Right cardiac atrium (tissue), 5 donors: ENCODE measurements at regions not wholly inside any gene's neighbourhood (a gene's known extent, or its start where the extent isn't known, plus 50 kb on each side); places are given as distances from the start of the nearest gene placed in this dataset.

Experiments used
- ATAC-seq, 2 donors: fragments of 200-7000 bp; cut with Tn5 transposase; one replicate each; pipeline versions ENCODE4 v1.8.0 to v1.9.1; 2020; ENCODE audit warnings: moderate library complexity in 2 of 2, mild to moderate bottlenecking in 1 of 2
- DNase-seq, 3 donors: peaks; one replicate each; pipeline ENCODE4 v3.0.0-alpha.2; 2020
- H3K27ac ChIP-seq: one replicate; pipeline ENCODE4 v1.5.1; 2013; ENCODE audit warnings: mild to moderate bottlenecking, low read length, control low read depth, moderate library complexity
- H3K27me3 ChIP-seq: one replicate; pipeline ENCODE4 v1.6.1; 2013; ENCODE audit not compliant: control insufficient read depth, insufficient read depth
- H3K4me1 ChIP-seq: one replicate; pipeline ENCODE4 v1.6.1; 2013; ENCODE audit warnings: low read length; ENCODE audit not compliant: control insufficient read depth, insufficient read depth
- H3K4me3 ChIP-seq: one replicate; pipeline ENCODE4 v1.5.1; 2013; ENCODE audit warnings: low read length, control low read depth
- H3K9me3 ChIP-seq: one replicate; pipeline ENCODE4 v1.6.1; 2013; ENCODE audit warnings: low read length; ENCODE audit not compliant: control insufficient read depth
- WGBS: extraction: QIAGEN DNeasy Blood & Tissue Kit; methylation state at CpG from one replicate; pipeline ENCODE4 v1.1.7; 2013; 5-methylcytosine and 5-hydroxymethylcytosine counted together
- intact Hi-C, 4 donors: fragments of 100-400 bp; cut with DNase I; formaldehyde crosslinking; loops; one replicate each; pipeline versions ENCODE4 v1.11.0 to v1.14.0; 2022 to 2023
- donor health status: healthy with polysubstance abuse.
- donor health status: DM: no; HTN: yes; CAD: no.
- donor health status: DM: no; HTN: no; CAD: no.
- donor health status: DM: no; HTN: yes; CAD: no; lungs with severe emphysema.
- donor health status: DM: yes; HTN: yes; CAD: no.

DNA sequence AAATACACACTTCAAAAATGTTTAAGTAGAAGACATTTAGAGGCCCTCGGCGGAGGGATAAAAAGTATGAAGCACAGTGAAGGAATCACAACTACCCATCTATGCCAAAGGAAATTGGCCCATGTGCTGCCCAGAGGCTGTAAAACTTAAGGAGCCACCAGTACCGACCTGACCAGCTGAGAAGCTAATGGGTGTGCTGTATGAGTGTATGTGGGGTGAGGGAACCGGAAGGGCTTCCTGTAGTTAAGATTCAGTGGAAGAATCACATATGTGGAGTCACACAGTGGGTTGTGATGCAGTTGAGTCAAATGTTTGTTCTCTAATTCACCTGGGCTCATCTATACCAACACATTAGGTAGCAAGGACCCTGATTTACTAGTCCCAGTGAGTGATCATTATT is 516.0 kb upstream of the IL12A start:
- H3K27ac ChIP-seq, result no peak overlapping the region
- intact Hi-C loops, result no loop called here
- no peaks in the 10 kb centered on the region for H3K27me3 ChIP-seq
- no peak for ATAC-seq
- DNase-seq, result no peak
- no peak overlapping the region for H3K4me3 ChIP-seq
- 68% methylated on average over 4 of the region's 4 CpGs for WGBS
- H3K4me1 ChIP-seq, result no peaks in the 10 kb centered on the region
- H3K9me3 ChIP-seq, result no peaks in the 10 kb centered on the region

GRCh38 chr3:159473206-159473605 is 515.4 kb upstream of the IL12A start:
- Histone ChIP-seq H3K27me3 (no peaks in the 10 kb centered on the region), H3K4me1 (no peaks in the 10 kb centered on the region), H3K27ac (no peak overlapping the region), H3K9me3 (no peaks in the 10 kb centered on the region), H3K4me3 (no peak overlapping the region)
- DNase-seq (no peak), ATAC-seq (no peak)
- intact Hi-C loops, result no loop called here
- 55% methylated on average over 1 of the region's 1 CpG for WGBS

- Histone ChIP-seq H3K4me1 (no peaks in the 10 kb centered on the region), H3K4me3 (no peak overlapping the region), H3K9me3 (no peaks in the 10 kb centered on the region), H3K27me3 (no peaks in the 10 kb centered on the region), H3K27ac (no peak overlapping the region)
- intact Hi-C loops, result no loop called here
- DNase-seq (no peak), ATAC-seq (no peak)
Measured at GRCh38 chr3:159480046-159480445, 508.6 kb upstream of the IL12A start.

GRCh38 chr3:159482241-159482993 is 506.2 kb upstream of the IL12A start:
- 43% methylated on average over 3 of the region's 3 CpGs for WGBS
- DNase-seq, result no peak
- intact Hi-C loops, result no loop called here

GRCh38 chr3:159482994-159483367 is 505.7 kb upstream of the IL12A start:
- no peak overlapping the region for H3K4me3 ChIP-seq
- DNase-seq, result no peak
- WGBS, result 60% methylated on average over 5 of the region's 5 CpGs
- intact Hi-C loops, result no loop called here
- H3K27me3 ChIP-seq, result no peaks in the 10 kb centered on the region
- H3K9me3 ChIP-seq, result no peaks in the 10 kb centered on the region
- no peak for ATAC-seq
- no peak overlapping the region for H3K27ac ChIP-seq
- H3K4me1 ChIP-seq, result no peaks in the 10 kb centered on the region

More at GRCh38 chr3:159482241-159482993, 506.2 kb upstream of the IL12A start:
- Histone ChIP-seq H3K4me1 (no peaks in the 10 kb centered on the region), H3K27me3 (no peaks in the 10 kb centered on the region), H3K27ac (no peak overlapping the region), H3K9me3 (no peaks in the 10 kb centered on the region), H3K4me3 (no peak overlapping the region)
- ATAC-seq, result no peak

DNA sequence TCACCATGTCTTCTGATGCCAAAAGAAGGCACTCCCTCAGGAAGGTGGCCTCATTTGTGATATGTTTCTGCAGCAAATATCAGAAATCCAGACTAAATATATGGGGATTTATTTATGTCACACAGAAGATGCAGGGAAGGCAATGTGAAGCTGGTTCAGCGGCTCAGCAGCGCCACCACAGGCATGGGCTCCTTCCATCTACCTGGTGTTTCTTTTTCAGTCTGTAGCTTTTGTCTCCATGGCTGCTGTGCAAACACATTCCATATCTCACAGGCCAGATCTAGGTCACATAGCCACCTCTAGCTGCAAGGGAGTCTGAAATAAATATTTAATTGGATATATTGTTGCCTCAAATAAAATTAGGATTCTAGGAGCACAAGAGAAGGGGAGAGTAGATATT is 502.1 kb upstream of the IL12A start:
- WGBS, result 50% methylated on average over 2 of the region's 2 CpGs
- ATAC-seq (no peak), DNase-seq (no peak)
- intact Hi-C loops, result no loop called here
- Histone ChIP-seq H3K27me3 (no peaks in the 10 kb centered on the region), H3K4me1 (no peaks in the 10 kb centered on the region), H3K27ac (no peak overlapping the region), H3K9me3 (no peaks in the 10 kb centered on the region), H3K4me3 (no peak overlapping the region)

DNA sequence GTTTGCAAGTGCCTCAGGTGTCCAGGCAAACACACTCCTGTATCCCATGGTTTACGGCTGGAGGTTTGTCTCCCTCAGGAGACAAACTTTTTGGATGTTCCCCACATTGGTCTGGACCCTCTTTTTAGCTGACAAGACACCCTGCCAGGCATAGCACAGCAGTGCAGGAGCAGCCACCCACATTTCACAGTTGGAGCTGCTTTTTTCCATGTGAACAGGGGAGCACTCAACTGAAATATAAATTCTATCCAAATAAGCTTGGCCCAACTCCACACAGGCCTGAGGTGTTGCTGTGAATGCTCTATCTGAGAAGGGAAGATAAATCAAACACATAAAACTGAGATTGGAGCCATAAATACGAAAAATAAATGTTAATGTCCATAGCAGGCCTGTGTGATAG is 501.3 kb upstream of the IL12A start:
- intact Hi-C loops, result no loop called here
- Histone ChIP-seq H3K4me3 (no peak overlapping the region), H3K27me3 (no peaks in the 10 kb centered on the region), H3K9me3 (no peaks in the 10 kb centered on the region), H3K27ac (no peak overlapping the region), H3K4me1 (no peaks in the 10 kb centered on the region)
- ATAC-seq (no peak), DNase-seq (no peak)
- 59% methylated on average over 2 of the region's 2 CpGs for WGBS

DNA sequence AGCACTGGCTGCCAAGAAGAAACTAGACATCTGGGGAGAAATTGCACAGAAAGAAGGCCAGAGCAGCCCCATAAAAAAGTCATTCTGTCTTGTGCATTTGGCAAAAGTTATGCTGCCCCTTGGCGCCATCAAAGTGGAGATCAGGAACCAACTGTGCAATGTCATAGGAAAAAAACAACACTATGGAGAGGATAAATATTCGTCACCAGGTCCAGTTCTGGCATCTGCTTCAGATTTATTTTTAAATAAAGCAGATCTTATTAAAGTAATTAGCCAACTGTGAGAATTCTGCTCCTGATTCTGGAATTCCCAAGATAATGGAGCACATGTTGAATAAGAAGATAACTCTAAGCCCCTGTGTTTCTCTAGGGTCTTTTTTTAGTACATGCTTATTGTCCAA is 500.0 kb upstream of the IL12A start:
- intact Hi-C loops, result no loop called here
- Histone ChIP-seq H3K27ac (no peak overlapping the region), H3K4me1 (no peaks in the 10 kb centered on the region), H3K27me3 (no peaks in the 10 kb centered on the region), H3K9me3 (no peaks in the 10 kb centered on the region), H3K4me3 (no peak overlapping the region)
- ATAC-seq (no peak), DNase-seq (no peak)
- WGBS, result 57% methylated on average over 2 of the region's 2 CpGs

GRCh38 chr3:159497361-159497760 is 491.3 kb upstream of the IL12A start:
- no peak overlapping the region for H3K27ac ChIP-seq
- ATAC-seq (no peak), DNase-seq (no peak)
- 93% methylated on average over 2 of the region's 2 CpGs for WGBS
- H3K4me1 ChIP-seq, result no peaks in the 10 kb centered on the region
- no peaks in the 10 kb centered on the region for H3K27me3 ChIP-seq
- intact Hi-C loops, result no loop called here
- H3K9me3 ChIP-seq, result no peaks in the 10 kb centered on the region
- H3K4me3 ChIP-seq, result no peak overlapping the region

- H3K27ac ChIP-seq, result no peak overlapping the region
- no peak overlapping the region for H3K4me3 ChIP-seq
- no peaks in the 10 kb centered on the region for H3K4me1 ChIP-seq
- ATAC-seq (no peak), DNase-seq (no peak)
- intact Hi-C loops, result no loop called here
- H3K27me3 ChIP-seq, result no peaks in the 10 kb centered on the region
- WGBS, result 74% methylated on average over 6 of the region's 6 CpGs
- H3K9me3 ChIP-seq, result no peaks in the 10 kb centered on the region
Measured at GRCh38 chr3:159499031-159499793, 489.4 kb upstream of the IL12A start.

GRCh38 chr3:159501029-159501428 is 487.6 kb upstream of the IL12A start:
- no peak for DNase-seq
- H3K27ac ChIP-seq, result no peak overlapping the region
- peak in 1 of 2 donors; percentile 54 for ATAC-seq
- H3K4me1 ChIP-seq, result no peaks in the 10 kb centered on the region
- no peaks in the 10 kb centered on the region for H3K27me3 ChIP-seq
- no peak overlapping the region for H3K4me3 ChIP-seq
- intact Hi-C loops, result no loop called here
- no peaks in the 10 kb centered on the region for H3K9me3 ChIP-seq
- WGBS, result 49% methylated on average over 1 of the region's 1 CpG
